CD14-positive monocyte (primary cell): ENCODE measurements at regions not wholly inside any gene's neighbourhood (a gene's known extent, or its start where the extent isn't known, plus 50 kb on each side); places are given as distances from the start of the nearest gene placed in this dataset.

Experiments used
- DNase-seq, 3 donors: peaks; one replicate each; pipeline ENCODE4 v3.0.0-alpha.2; 2011 to 2022
- H2AFZ ChIP-seq: 2 replicates; pipeline ENCODE4 v1.6.0; 2012; ENCODE audit warnings: mild to moderate bottlenecking, low read depth, low read length, inconsistent platforms; ENCODE audit not compliant: insufficient read depth, poor library complexity, severe bottlenecking
- H3K27ac ChIP-seq, 2 donors: 1 replicate in 1 of 2; 2 replicates in 1 of 2; pipeline ENCODE4 v1.5.1; 2012 to 2013; ENCODE audit warnings: low read length in 2 of 2, control low read depth in 1 of 2, inconsistent platforms in 1 of 2, low read depth in 1 of 2, mild to moderate bottlenecking in 1 of 2
- H3K27me3 ChIP-seq, 2 donors: one replicate each; pipeline versions ENCODE4 v1.6.0 to v1.6.1; 2011 to 2013; ENCODE audit warnings: low read length in 2 of 2; ENCODE audit not compliant: control insufficient read depth in 2 of 2, insufficient read depth in 2 of 2
- H3K36me3 ChIP-seq, 2 donors: replicated peaks in 1 of 2; 1 replicate in 1 of 2; 2 replicates in 1 of 2; pipeline versions ENCODE4 v1.5.1 to v1.6.1; 2012 to 2013; ENCODE audit warnings: low read length in 2 of 2, control low read depth in 1 of 2, inconsistent platforms in 1 of 2, mild to moderate bottlenecking in 1 of 2; ENCODE audit not compliant: insufficient read depth in 2 of 2, control insufficient read depth in 1 of 2
- H3K4me1 ChIP-seq, 2 donors: 1 replicate in 1 of 2; 2 replicates in 1 of 2; pipeline versions ENCODE4 v1.5.1 to v1.6.1; 2012 to 2013; ENCODE audit warnings: low read length in 2 of 2, control low read depth in 1 of 2, inconsistent platforms in 1 of 2, mild to moderate bottlenecking in 1 of 2, moderate library complexity in 1 of 2; ENCODE audit not compliant: insufficient read depth in 2 of 2, control insufficient read depth in 1 of 2
- H3K4me2 ChIP-seq: replicated peaks from 2 replicates; pipeline ENCODE3; 2012; ENCODE audit warnings: low read length, moderate library complexity, mild to moderate bottlenecking; ENCODE audit not compliant: poor library complexity, severe bottlenecking; ENCODE audit errors: extremely low read depth
- H3K4me3 ChIP-seq, 3 experiments: fragments of 200-600 bp in 1 of 3; sonication (generic) in 1 of 3; replicated peaks in 1 of 3; 1 replicate in 2 of 3; 2 replicates in 1 of 3; pipeline ENCODE4 v1.5.1; 2011 to 2013; ENCODE audit warnings: low read length in 3 of 3, mild to moderate bottlenecking in 3 of 3, control low read depth in 2 of 3, low read depth in 2 of 3, inconsistent platforms in 1 of 3, moderate library complexity in 1 of 3
- H3K79me2 ChIP-seq: 2 replicates; pipeline ENCODE4 v1.6.0; 2012; ENCODE audit warnings: mild to moderate bottlenecking, control low read depth, inconsistent platforms, low read length, moderate library complexity; ENCODE audit not compliant: insufficient read depth
- H3K9ac ChIP-seq: 2 replicates; pipeline ENCODE4 v1.6.0; 2017; ENCODE audit warnings: low read length, mild to moderate bottlenecking; ENCODE audit not compliant: insufficient read depth, poor library complexity, severe bottlenecking
- H3K9me3 ChIP-seq, 2 donors: replicated peaks in 1 of 2; 1 replicate in 1 of 2; 2 replicates in 1 of 2; pipeline versions ENCODE4 v1.5.1 to v1.6.1; 2012 to 2013; ENCODE audit warnings: low read length in 2 of 2, control low read depth in 1 of 2; ENCODE audit not compliant: control insufficient read depth in 1 of 2, insufficient read depth in 1 of 2
- H4K20me1 ChIP-seq: 2 replicates; pipeline ENCODE4 v1.6.0; 2012; ENCODE audit warnings: mild to moderate bottlenecking, low read length, control low read depth, moderate library complexity; ENCODE audit not compliant: insufficient read depth
- H3K27ac Mint-ChIP-seq, 7 donors: one replicate each; pipeline ENCODE4 v1.8.0; 2020; ENCODE audit warnings: mild to moderate bottlenecking in 7 of 7, mixed read lengths in 7 of 7, moderate library complexity in 6 of 7, inconsistent platforms in 2 of 7
- H3K27me3 Mint-ChIP-seq, 3 donors: one replicate each; pipeline ENCODE4 v1.8.0; 2021 to 2022; ENCODE audit warnings: low read depth in 3 of 3, mild to moderate bottlenecking in 3 of 3, mixed read lengths in 3 of 3, moderate library complexity in 3 of 3, inconsistent platforms in 1 of 3
- H3K36me3 Mint-ChIP-seq, 2 donors: one replicate each; pipeline ENCODE4 v1.8.0; 2020; ENCODE audit warnings: mixed read lengths in 2 of 2, inconsistent platforms in 1 of 2, mild to moderate bottlenecking in 1 of 2
- H3K4me1 Mint-ChIP-seq: one replicate; pipeline ENCODE4 v1.8.0; 2020; ENCODE audit warnings: mild to moderate bottlenecking, mixed read lengths
- H3K4me3 Mint-ChIP-seq, 2 donors: one replicate each; pipeline ENCODE4 v1.8.0; 2020; ENCODE audit warnings: mild to moderate bottlenecking in 2 of 2, mixed read lengths in 2 of 2, moderate library complexity in 1 of 2
- H3K9me3 Mint-ChIP-seq, 7 donors: one replicate each; pipeline ENCODE4 v1.8.0; 2020 to 2022; ENCODE audit warnings: mixed read lengths in 7 of 7, mild to moderate bottlenecking in 6 of 7, moderate library complexity in 6 of 7, inconsistent platforms in 2 of 7
- WGBS: methylation state at CpG from one replicate; pipeline ENCODE4 v1.1.5; 2013; ENCODE audit warnings: missing lambda C conversion rate; ENCODE audit not compliant: insufficient coverage; 5-methylcytosine and 5-hydroxymethylcytosine counted together
- intact Hi-C, 2 donors: fragments of 100-400 bp; cut with micrococcal nuclease; formaldehyde crosslinking; loops; one replicate each; pipeline versions ENCODE4 v1.15.0 to v1.15.1; 2023
- TF ChIP-seq, protein P1 (sequence below): fragments of 200-600 bp; IDR thresholded peaks from one replicate; pipeline ENCODE4 v1.8.0; 2022; ENCODE audit warnings: antibody characterized with exemption, mild to moderate bottlenecking

DNA sequence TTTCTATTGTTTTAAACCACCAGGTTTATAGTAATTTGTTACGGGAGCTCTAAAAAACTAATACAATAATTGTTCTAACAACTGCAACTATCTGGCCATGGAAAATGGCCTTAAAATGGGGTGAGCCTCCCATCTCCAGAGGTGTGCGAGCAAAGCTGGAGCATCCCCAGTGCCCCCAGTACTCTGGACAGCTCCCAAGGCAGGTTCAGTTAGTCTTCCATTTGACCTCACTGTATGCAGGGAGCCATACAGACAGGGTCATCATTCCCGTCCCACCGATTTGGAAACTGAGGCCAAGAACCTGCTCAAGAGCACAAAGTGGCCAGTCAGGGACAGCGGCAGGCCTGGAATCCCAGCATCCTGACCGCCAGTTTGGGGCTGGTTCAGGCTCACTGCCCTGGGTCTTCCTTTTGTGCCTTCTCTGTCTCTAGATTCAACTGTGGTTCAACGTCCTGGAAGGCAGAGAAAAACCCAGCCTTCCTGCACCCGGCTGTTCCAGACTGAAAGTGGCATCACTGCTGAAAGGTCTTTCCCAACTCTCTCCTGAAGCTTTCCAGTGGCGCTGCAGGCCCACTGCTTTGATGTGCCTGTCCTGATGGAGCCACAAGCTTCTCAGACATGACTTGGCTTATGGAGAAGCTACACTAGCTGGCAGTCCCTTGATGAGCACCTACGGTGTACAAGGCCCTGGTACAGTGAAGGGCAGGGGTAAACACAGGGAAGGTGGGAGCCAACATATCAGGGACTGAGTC, 76.6 kb upstream of the LINGO1 start:
- Mint-ChIP-seq H3K27me3 (peaks cover 2 to 6% (median 4%) of the 10 kb centered on the region in 3 donors), H3K4me1 (no peaks in the 10 kb centered on the region), H3K27ac (no peak overlapping the region), H3K4me3 (no peak overlapping the region), H3K9me3 (peaks cover 0 to 2% (median 0%) of the 10 kb centered on the region in 7 donors), H3K36me3 (no peaks in the 10 kb centered on the region)
- Histone ChIP-seq H3K4me3 (no peak overlapping the region), H2AFZ (no peak overlapping the region), H3K36me3 (no peaks in the 10 kb centered on the region), H3K9ac (no peak overlapping the region), H3K27me3 (no peaks in the 10 kb centered on the region), H3K4me1 (no peaks in the 10 kb centered on the region), H4K20me1 (no peaks in the 10 kb centered on the region), H3K27ac (no peak overlapping the region), H3K4me2 (no peak overlapping the region), H3K79me2 (no peaks in the 10 kb centered on the region), H3K9me3 (no peaks in the 10 kb centered on the region)
- WGBS: 91% methylated on average over 9 of the region's 10 CpGs
- intact Hi-C loops: no loop called here
- TF ChIP-seq, protein P1, sequence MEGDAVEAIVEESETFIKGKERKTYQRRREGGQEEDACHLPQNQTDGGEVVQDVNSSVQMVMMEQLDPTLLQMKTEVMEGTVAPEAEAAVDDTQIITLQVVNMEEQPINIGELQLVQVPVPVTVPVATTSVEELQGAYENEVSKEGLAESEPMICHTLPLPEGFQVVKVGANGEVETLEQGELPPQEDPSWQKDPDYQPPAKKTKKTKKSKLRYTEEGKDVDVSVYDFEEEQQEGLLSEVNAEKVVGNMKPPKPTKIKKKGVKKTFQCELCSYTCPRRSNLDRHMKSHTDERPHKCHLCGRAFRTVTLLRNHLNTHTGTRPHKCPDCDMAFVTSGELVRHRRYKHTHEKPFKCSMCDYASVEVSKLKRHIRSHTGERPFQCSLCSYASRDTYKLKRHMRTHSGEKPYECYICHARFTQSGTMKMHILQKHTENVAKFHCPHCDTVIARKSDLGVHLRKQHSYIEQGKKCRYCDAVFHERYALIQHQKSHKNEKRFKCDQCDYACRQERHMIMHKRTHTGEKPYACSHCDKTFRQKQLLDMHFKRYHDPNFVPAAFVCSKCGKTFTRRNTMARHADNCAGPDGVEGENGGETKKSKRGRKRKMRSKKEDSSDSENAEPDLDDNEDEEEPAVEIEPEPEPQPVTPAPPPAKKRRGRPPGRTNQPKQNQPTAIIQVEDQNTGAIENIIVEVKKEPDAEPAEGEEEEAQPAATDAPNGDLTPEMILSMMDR: no peak
- no peak for DNase-seq

DNA sequence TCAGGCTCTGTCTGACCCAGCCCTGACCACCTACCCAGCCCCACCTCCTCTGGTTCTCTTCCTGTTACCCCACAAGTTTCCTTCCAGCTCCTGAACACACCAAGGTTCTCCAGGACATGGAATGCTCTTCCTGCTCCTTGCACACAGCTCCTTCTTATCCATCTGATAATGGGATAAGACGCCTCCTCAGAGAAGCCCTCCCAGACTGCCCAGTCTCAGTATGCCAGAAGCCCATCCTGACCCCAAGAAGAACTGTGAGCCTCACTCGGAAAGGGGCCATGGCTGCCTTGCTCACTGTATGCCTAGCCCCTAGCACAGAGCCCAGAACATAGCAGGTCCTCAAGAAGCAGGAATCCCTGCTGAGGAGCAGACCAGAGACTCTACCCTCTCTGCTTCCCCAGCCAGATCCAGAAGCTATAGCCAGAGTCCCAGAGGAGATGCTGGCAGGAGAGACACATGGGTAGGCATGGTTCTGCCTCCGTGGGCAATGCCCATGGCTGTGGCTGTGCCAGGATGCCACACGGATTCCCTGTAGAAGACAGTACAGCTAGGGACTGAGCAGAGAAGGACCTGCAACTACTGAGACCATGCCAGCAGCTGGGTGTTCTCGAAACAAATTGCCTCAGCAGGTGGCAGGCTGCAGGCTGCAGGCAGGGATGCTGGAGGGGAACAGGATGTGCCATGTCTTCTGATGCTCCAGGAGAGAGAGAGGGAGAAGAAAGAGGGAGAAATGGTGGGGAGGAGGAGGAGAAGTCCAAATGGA, 74.0 kb upstream of the LINGO1 start:
- no peak overlapping the region for H3K9ac ChIP-seq
- no peak overlapping the region for H3K27ac ChIP-seq
- Mint-ChIP-seq H3K4me3 (no peak overlapping the region), H3K27me3 (peaks cover 2 to 4% (median 4%) of the 10 kb centered on the region in 3 donors), H3K9me3 (peaks cover 0 to 2% (median 0%) of the 10 kb centered on the region in 7 donors), H3K27ac (no peak overlapping the region), H3K4me1 (no peaks in the 10 kb centered on the region), H3K36me3 (no peaks in the 10 kb centered on the region)
- 79% methylated on average over 5 of the region's 5 CpGs for WGBS
- intact Hi-C loops: no loop called here
- H4K20me1 ChIP-seq: no peaks in the 10 kb centered on the region
- no peaks in the 10 kb centered on the region for H3K27me3 ChIP-seq
- no peak overlapping the region for H2AFZ ChIP-seq
- H3K4me3 ChIP-seq: no peak overlapping the region
- H3K9me3 ChIP-seq: no peaks in the 10 kb centered on the region
- no peak for DNase-seq
- H3K4me2 ChIP-seq: no peak overlapping the region
- no peaks in the 10 kb centered on the region for H3K4me1 ChIP-seq
- TF ChIP-seq, protein P1: no peak
- no peaks in the 10 kb centered on the region for H3K36me3 ChIP-seq
- H3K79me2 ChIP-seq: no peaks in the 10 kb centered on the region
